HG03439 (cell line): ENCODE measurements at regions not wholly inside any gene's neighbourhood (a gene's known extent, or its start where the extent isn't known, plus 50 kb on each side); places are given as distances from the start of the nearest gene placed in this dataset.
"Not testable (repeated sequence)": the region's sequence is repeated elsewhere in the genome, so short reads cannot be mapped to it uniquely, and the experiment has no call there.

Experiments
- ATAC-seq: cut with Tn5 transposase; IDR thresholded peaks from one replicate; pipeline ENCODE4 v1.9.1; 2021; ENCODE audit warnings: mild to moderate bottlenecking, moderate library complexity; ENCODE audit not compliant: unreplicated experiment

- no peak for ATAC-seq
These were observed 1108.4 kb upstream of the TMEM132C start for GRCh38 chr12:127158385-127159061.

GRCh38 chr12:127161466-127161865 is 1105.5 kb upstream of the TMEM132C start:
- ATAC-seq = no peak

GRCh38 chr12:127162307-127162706 is 1104.7 kb upstream of the TMEM132C start:
- no peak for ATAC-seq

GRCh38 chr12:127162902-127163301 is 1104.1 kb upstream of the TMEM132C start:
- ATAC-seq = no peak

GRCh38 chr12:127165567-127166392 is 1101.2 kb upstream of the TMEM132C start:
- no peak for ATAC-seq

GRCh38 chr12:127169321-127170181 is 1097.4 kb upstream of the TMEM132C start:
- ATAC-seq = no peak

- no peak for ATAC-seq
These were observed 1096.5 kb upstream of the TMEM132C start for GRCh38 chr12:127170226-127171180.

GRCh38 chr12:127172861-127173260 is 1094.1 kb upstream of the TMEM132C start:
- no peak for ATAC-seq

GRCh38 chr12:127173971-127174370 is 1093.0 kb upstream of the TMEM132C start:
- ATAC-seq = not testable (repeated sequence)

- no peak for ATAC-seq
These were observed 1092.1 kb upstream of the TMEM132C start for GRCh38 chr12:127174881-127175280.

GRCh38 chr12:127175361-127175760 is 1091.6 kb upstream of the TMEM132C start:
- ATAC-seq = no peak

GRCh38 chr12:127176804-127177203 is 1090.2 kb upstream of the TMEM132C start:
- ATAC-seq = no peak

- no peak for ATAC-seq
These were observed 1088.9 kb upstream of the TMEM132C start for GRCh38 chr12:127178052-127178451.

- ATAC-seq = no peak
These were observed 1088.5 kb upstream of the TMEM132C start for GRCh38 chr12:127178463-127178862.

- no peak for ATAC-seq
These were observed 1087.8 kb upstream of the TMEM132C start for GRCh38 chr12:127179176-127179575.

- no peak for ATAC-seq
These were observed 1085.0 kb upstream of the TMEM132C start for GRCh38 chr12:127182018-127182417.

- no peak for ATAC-seq
These were observed 1077.0 kb upstream of the TMEM132C start for GRCh38 chr12:127189992-127190391.

GRCh38 chr12:127191129-127191528 is 1075.8 kb upstream of the TMEM132C start:
- no peak for ATAC-seq

- ATAC-seq = no peak
These were observed 1074.6 kb upstream of the TMEM132C start for GRCh38 chr12:127192391-127192790.

- ATAC-seq = no peak
These were observed 1073.6 kb upstream of the TMEM132C start for GRCh38 chr12:127193341-127193740.
